DLD1 (cell line): ENCODE measurements at regions not wholly inside any gene's neighbourhood (a gene's known extent, or its start where the extent isn't known, plus 50 kb on each side); places are given as distances from the start of the nearest gene placed in this dataset.
"Not testable (repeated sequence)": the region's sequence is repeated elsewhere in the genome, so short reads cannot be mapped to it uniquely, and the experiment has no call there.

Source experiments
- in situ Hi-C: cut with HindIII; loops from 2 replicates; pipeline ENCODE4 v1.10.0; 2017; ENCODE audit warnings: low sequenced_read_pairs

GRCh38 chr1:242914729-242915128 lies 340.4 kb downstream of the CEP170 start:
- in situ Hi-C loops, result not testable (repeated sequence)

GRCh38 chr1:242912855-242913254 lies 342.2 kb downstream of the CEP170 start:
- in situ Hi-C loops, result not testable (repeated sequence)

- in situ Hi-C loops, result not testable (repeated sequence)
Measured at GRCh38 chr1:242900558-242900957, 354.5 kb downstream of the CEP170 start.

GRCh38 chr1:242890192-242890741 lies 364.8 kb downstream of the CEP170 start:
- in situ Hi-C loops, result no loop called here

DNA sequence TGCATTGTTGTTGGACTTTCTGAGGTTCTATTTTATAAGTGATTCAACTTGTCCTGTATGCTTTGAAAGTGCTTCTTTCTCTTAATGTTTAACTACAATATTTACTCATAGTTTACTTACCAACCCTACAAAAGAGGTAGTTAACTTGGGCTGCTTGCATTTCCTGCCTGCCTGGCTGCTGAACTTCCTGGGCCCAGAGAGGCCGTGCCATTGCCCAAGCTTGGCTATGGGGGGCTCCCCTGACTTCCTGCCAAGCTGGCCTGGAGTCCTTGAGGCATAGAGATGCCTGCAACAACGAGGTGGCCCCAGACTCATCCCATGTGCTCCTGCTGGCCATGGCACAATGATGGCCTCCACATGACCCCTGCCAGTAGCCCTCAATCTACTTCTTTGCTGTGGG lies 361.6 kb upstream of the PLD5 start:
- in situ Hi-C loops, result no loop called here

- in situ Hi-C loops, result not testable (repeated sequence)
Measured at GRCh38 chr1:242880022-242880421, 355.5 kb upstream of the PLD5 start.

DNA sequence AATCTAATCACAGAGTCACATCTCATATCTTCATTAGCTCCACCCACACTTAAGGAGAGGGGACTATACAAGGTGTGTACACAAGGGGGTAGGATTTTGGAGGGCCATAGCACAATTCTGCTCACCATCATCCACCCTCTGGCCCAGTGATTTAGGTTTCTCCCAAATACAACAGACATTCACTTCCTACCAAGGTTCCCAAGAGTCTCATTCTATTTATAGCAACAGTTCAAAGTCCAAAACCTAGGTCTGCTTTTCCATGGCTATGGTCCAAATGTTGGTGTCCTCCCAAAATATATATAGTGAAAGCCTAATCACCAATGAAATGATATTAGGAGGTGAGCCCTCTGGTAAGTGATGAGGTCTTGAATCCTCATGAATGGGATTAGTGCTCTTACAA lies 353.2 kb upstream of the PLD5 start:
- in situ Hi-C loops, result no loop called here

DNA sequence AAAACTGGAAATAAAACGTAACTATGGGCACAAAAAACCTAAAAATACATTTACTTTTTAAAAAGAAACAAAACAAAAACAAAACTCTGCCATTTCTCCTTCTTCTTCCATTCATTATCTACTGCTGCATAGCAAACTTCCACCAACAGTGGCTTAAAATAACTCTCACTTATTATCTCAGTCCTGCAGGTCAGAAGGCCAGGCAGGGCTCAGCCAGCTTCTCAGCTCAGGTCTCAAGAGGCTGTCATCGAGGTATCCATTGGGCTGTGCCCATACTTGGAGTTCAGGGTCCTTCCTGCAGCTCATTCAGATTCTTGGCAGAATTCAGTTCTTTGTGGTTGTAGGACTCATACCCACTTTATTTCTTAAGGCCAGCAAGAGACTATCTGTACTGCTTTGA lies 352.7 kb upstream of the PLD5 start:
- in situ Hi-C loops, result no loop called here

GRCh38 chr1:242876030-242876429 lies 351.5 kb upstream of the PLD5 start:
- in situ Hi-C loops, result no loop called here

GRCh38 chr1:242873661-242874060 lies 349.2 kb upstream of the PLD5 start:
- in situ Hi-C loops, result no loop called here

GRCh38 chr1:242872521-242872920 lies 348.0 kb upstream of the PLD5 start:
- in situ Hi-C loops, result no loop called here

- in situ Hi-C loops, result no loop called here
Measured at GRCh38 chr1:242871471-242872030, 347.1 kb upstream of the PLD5 start.

GRCh38 chr1:242870966-242871365 lies 346.5 kb upstream of the PLD5 start:
- in situ Hi-C loops, result no loop called here

- in situ Hi-C loops, result no loop called here
Measured at GRCh38 chr1:242856289-242856688, 331.8 kb upstream of the PLD5 start.

DNA sequence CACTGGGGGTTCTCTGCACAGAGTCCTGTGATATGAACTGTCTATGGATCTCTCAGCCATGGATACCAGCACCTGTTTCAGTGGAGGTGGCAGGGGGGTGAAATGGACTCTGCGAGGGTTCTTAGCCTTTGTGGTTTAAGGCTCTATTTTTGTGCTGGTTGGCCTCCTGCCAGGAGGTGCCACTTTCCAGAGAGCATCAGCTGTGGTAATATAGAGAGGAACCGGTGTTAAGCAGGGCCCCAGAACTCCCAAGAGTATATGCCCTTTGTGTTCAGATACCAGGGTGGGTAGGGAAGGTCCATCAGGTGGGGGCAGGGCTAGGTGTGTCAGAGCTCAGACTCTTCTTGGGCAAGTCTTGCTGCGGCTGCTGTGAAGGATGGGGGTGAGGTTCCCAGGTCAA lies 330.0 kb upstream of the PLD5 start:
- in situ Hi-C loops, result no loop called here

DNA sequence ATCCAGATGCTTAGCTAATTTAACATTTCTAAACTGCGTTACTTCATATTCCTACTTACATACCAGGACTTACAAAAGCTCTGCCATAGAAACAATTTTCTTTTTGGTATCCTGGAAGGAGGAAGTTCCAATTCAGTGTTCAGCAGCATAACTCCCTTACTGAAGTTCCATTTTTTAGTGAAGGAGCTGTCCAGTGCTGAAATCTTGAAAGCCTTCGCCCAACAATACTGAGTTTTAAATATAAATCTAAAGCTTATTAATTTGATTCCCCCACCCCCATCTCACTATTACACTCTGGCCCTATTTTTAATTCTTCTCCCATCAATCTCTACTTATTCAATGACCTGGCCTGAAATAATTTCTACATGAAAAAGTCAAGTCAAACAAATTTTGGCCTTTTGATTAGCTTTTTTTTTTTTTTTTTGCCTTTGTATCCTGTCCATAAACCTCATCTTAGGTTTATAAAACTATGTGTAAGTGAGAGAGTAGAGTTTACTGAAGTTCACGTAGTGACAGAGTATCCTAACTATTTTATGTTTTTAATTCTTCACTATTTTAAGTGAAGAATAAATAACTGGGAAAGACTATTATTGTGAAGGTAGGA lies 323.0 kb upstream of the PLD5 start:
- in situ Hi-C loops, result loop anchor here (10.0 kb wide), 1 partner anchor 63 kb away; no protein-coding TSS in a partner anchor

GRCh38 chr1:242842094-242842493 lies 317.6 kb upstream of the PLD5 start:
- in situ Hi-C loops, result loop anchor here (10.0 kb wide), 1 partner anchor 57 kb away; no protein-coding TSS in a partner anchor

- in situ Hi-C loops, result no loop called here
Measured at GRCh38 chr1:242839101-242839500, 314.6 kb upstream of the PLD5 start.

GRCh38 chr1:242836423-242836822 lies 311.9 kb upstream of the PLD5 start:
- in situ Hi-C loops, result no loop called here

DNA sequence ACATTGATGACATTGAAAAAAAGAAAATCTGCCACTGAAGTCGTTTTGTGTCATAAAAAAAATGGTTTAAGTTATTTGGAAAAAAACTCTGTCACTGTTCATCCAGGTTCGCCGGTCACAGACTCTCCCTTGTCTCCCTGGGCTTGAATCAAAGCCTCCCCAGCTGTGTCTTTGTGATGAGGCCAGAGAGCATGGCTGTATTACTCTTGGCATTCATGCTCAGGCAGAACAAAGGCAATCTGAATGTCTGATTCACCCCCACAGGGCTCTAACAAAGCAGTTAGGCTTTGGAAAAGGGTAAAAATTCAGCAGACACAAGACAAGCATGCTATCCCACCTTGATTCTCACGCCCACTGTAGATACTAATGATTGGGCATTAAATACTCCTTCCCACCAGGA lies 304.3 kb upstream of the PLD5 start:
- in situ Hi-C loops, result no loop called here

DNA sequence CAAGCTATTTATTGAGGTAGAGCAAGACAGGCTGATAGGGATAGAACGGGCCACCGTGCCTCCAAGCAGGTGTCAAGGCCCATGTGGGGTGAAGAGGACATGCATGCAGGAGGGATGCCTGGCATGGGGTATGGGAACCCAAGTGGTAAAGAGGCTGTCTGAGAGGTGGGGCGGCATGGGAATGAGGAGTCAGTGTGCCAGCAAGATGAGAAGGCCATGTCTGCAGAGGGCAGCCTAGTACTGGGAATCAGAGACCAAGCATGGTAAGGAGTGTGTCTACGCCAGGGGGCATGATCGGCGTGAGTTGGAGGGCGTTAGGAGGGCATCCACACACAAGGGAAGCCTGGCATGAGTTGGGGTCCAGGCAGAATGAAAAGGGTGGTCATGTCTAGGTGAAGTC lies 303.7 kb upstream of the PLD5 start:
- in situ Hi-C loops, result no loop called here

GRCh38 chr1:242827538-242827937 lies 303.0 kb upstream of the PLD5 start:
- in situ Hi-C loops, result no loop called here
